ENCODE measurements at regions not wholly inside any gene's neighbourhood (a gene's known extent, or its start where the extent isn't known, plus 50 kb on each side); places are given as distances from the start of the nearest gene placed in this dataset.

DNA sequence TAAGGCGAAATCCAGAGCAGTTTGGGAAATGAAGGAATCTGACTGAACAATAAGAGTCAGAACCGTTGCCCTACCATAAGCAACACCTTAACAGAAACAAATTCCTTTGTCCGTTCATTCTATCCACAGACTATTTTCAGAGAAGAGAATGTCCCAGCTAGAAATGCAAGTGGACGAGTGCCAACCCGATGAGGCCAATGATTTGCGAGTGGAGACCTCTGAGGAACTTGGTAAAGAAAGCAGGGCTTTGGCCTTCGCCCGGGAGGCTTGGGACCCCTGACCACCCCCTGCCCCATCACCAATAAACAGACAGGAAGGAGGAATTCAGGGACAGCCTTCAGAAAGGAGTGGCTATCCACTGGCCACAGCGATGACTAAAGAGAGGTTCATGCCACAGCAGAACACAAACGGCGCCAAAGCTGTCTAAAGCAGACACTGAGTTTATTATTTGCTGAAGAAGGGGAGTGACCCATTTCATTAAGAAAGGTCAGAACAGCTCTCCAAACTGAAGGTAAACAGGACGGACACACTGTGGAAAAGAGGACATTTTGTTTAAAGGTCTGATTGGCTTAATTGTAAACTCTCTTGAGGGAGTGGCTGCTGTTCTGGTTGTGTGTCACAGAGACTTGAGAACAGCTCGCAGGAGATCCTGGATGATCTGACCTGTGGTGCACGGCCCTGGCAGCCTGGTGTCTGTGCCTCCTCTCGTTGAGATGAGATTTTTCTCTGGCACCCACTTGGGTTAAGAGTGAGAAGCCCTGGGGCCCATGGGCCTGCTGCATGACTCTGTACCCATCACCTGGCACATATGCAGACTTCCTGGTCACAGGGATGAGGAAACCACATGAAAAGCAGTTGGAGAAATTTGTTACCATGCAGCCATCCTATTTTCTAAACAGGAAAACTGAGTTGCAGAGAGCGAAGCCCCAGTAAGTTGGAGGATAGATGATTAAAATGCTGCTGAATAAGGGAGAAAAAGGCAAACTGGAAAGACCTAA lies 142.0 kb upstream of the PZP start:
- no peak for ATAC-seq (ENCODE audit: insufficient number of reproducible peaks, low FRiP score, low read depth)

DNA sequence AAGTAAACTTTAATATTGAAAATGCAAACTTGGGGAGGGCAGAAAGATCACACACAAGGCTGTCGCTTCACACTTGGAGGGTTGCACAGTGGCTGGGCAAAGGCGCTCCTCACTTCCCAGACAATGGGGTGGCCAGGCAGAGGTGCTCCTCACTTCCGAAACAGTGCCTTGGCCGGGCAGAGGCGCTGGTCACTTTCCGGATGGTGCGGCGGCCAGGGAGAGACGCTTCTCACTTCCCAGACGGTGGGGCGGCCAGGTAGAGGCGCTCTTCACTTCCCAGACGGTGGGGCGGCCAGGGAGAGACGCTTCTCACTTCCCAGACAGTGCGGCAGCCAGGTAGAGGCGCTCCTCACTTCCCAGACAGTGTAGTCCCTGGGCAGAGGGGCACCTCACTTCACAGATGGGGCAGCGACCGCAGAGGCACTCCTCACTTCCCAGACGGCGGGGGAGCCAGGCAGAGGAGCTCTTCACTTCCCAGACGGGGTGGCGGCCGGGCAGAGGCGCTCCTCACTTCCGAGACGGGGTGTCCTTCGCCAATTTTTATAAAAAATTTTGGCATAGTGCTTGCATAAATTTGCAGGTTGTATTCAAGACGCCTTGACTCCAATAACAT lies 140.8 kb upstream of the PZP start:
- ATAC-seq (ENCODE audit: insufficient number of reproducible peaks, low FRiP score, low read depth) (no peak), DNase-seq (ENCODE audit: low spot score) (no peak)
- H3K4me3 ChIP-seq = no peak overlapping the region
- H3K27ac ChIP-seq = no peak overlapping the region
- H3K27me3 ChIP-seq (replicated peaks; ENCODE audit: insufficient read depth) = no peaks in the 10 kb centered on the region
- TF ChIP-seq, protein P1, sequence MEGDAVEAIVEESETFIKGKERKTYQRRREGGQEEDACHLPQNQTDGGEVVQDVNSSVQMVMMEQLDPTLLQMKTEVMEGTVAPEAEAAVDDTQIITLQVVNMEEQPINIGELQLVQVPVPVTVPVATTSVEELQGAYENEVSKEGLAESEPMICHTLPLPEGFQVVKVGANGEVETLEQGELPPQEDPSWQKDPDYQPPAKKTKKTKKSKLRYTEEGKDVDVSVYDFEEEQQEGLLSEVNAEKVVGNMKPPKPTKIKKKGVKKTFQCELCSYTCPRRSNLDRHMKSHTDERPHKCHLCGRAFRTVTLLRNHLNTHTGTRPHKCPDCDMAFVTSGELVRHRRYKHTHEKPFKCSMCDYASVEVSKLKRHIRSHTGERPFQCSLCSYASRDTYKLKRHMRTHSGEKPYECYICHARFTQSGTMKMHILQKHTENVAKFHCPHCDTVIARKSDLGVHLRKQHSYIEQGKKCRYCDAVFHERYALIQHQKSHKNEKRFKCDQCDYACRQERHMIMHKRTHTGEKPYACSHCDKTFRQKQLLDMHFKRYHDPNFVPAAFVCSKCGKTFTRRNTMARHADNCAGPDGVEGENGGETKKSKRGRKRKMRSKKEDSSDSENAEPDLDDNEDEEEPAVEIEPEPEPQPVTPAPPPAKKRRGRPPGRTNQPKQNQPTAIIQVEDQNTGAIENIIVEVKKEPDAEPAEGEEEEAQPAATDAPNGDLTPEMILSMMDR (IDR thresholded peaks at IDR 0.05) = no peak
- no peaks in the 10 kb centered on the region for H3K4me1 ChIP-seq (ENCODE audit: control insufficient read depth in 1 of 2, low read depth in 2 of 2)
- H3K36me3 ChIP-seq = no peaks in the 10 kb centered on the region
- peaks cover 9% of the 10 kb centered on the region for H3K9me3 ChIP-seq

More for the DNA sequence above, 142.0 kb upstream of the PZP start:
- Histone ChIP-seq H3K9me3 (peaks cover 12% of the 10 kb centered on the region), H3K36me3 (no peaks in the 10 kb centered on the region), H3K4me3 (no peak overlapping the region), H3K4me1 (ENCODE audit: control insufficient read depth in 1 of 2, low read depth in 2 of 2) (no peaks in the 10 kb centered on the region), H3K27me3 (replicated peaks; ENCODE audit: insufficient read depth) (no peaks in the 10 kb centered on the region), H3K27ac (no peak overlapping the region)
- TF ChIP-seq, protein P1 (IDR thresholded peaks at IDR 0.05) = no peak
- no peak for DNase-seq (ENCODE audit: low spot score)

DNA sequence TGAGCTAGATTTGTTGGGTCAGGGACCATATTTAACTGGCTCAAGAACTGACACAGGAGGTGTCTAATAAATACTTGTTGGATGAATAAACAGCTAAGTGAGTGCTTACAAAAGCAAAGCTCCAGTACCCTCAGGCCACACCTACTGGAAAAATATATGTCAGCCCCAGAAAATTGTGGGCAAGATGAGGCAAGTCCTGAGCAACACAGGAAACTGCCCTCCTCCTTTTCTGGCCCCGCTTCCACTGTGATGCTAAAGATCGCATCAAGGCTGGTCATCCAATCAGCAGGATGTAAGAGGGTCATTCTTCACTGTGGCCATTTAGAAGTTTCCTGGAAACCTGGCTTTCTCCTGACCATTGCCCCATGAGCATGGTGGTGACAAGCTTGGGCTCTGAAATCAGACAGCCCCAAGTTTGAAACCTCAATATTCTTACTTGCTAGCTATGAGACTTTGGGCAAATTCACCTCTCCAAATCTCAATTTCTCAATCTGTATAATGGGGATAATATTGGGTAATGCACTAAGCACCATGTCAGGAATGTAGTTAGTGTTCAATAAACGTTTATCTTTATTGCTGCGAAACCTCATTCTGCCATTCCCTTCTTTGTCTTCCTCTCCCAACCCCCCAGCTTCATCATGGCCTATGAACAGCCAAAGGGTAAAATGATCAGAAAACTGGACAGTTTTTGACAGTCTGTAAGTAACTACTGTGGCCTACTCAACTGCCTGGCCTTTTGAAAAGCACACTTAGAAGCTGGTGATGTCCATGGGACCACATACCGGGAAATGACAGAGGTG lies 139.3 kb upstream of the PZP start:
- DNase-seq (ENCODE audit: low spot score) (no peak), ATAC-seq (ENCODE audit: insufficient number of reproducible peaks, low FRiP score, low read depth) (no peak)
- Histone ChIP-seq H3K4me1 (ENCODE audit: control insufficient read depth in 1 of 2, low read depth in 2 of 2) (no peaks in the 10 kb centered on the region), H3K27ac (no peak overlapping the region), H3K36me3 (no peaks in the 10 kb centered on the region), H3K9me3 (no peaks in the 10 kb centered on the region), H3K4me3 (no peak overlapping the region), H3K27me3 (replicated peaks; ENCODE audit: insufficient read depth) (no peaks in the 10 kb centered on the region)
- TF ChIP-seq, protein P1 (IDR thresholded peaks at IDR 0.05) = no peak

DNA sequence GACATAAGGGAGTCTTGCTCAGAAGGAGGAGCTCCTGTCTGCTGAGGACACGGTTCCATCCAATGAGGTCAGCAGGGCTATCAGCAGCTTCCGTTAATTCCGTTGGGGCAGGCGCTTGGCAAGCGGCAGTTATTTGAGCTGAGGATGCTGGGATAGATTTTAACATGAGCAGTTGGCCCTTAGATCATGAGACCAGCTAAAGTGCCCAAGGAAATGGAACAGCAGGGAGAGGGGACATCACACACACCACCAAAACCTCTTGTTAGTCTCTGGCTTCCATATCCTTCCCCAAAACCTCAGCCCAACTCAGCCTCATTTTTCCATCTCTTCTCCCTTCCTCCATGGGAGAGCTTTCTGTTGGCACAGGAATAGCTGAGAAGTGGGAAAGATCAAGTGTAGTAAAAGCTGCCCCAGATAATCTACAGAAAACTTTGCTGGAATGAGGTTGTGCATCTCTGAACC lies 138.7 kb upstream of the PZP start:
- Histone ChIP-seq H3K27ac (no peak overlapping the region), H3K4me1 (ENCODE audit: control insufficient read depth in 1 of 2, low read depth in 2 of 2) (no peaks in the 10 kb centered on the region), H3K36me3 (no peaks in the 10 kb centered on the region), H3K9me3 (no peaks in the 10 kb centered on the region), H3K27me3 (replicated peaks; ENCODE audit: insufficient read depth) (no peaks in the 10 kb centered on the region), H3K4me3 (no peak overlapping the region)
- no peak for DNase-seq (ENCODE audit: low spot score)
- TF ChIP-seq, protein P1 (IDR thresholded peaks at IDR 0.05) = no peak
- ATAC-seq (ENCODE audit: insufficient number of reproducible peaks, low FRiP score, low read depth) = no peak
